ENCODE measurements at regions not wholly inside any gene's neighbourhood (a gene's known extent, or its start where the extent isn't known, plus 50 kb on each side); places are given as distances from the start of the nearest gene placed in this dataset.
A peak's percentile ranks its signal among the peaks of the same experiment; 100 is the strongest.
"Not testable (repeated sequence)": the region's sequence is repeated elsewhere in the genome, so short reads cannot be mapped to it uniquely, and the experiment has no call there.

GRCh38 chr5:68020461-68020969 lies 195.0 kb upstream of the PIK3R1 start:
- not testable (repeated sequence) for DNase-seq

GRCh38 chr5:68015381-68016302 lies 199.9 kb upstream of the PIK3R1 start:
- DNase-seq = no peak

GRCh38 chr5:68012831-68013230 lies 202.7 kb upstream of the PIK3R1 start:
- no peak for DNase-seq

- DNase-seq = no peak
These were observed 203.1 kb upstream of the PIK3R1 start for GRCh38 chr5:68012429-68012828.

GRCh38 chr5:68011801-68012200 lies 203.8 kb upstream of the PIK3R1 start:
- DNase-seq = no peak

GRCh38 chr5:68011259-68011760 lies 204.2 kb upstream of the PIK3R1 start:
- DNase-seq = no peak

GRCh38 chr5:68010740-68011139 lies 204.8 kb upstream of the PIK3R1 start:
- no peak for DNase-seq

- DNase-seq = no peak
These were observed 208.1 kb upstream of the PIK3R1 start for GRCh38 chr5:68007451-68007850.

- no peak for DNase-seq
These were observed 212.7 kb upstream of the PIK3R1 start for GRCh38 chr5:68002836-68003235.

- DNase-seq = no peak
These were observed 214.8 kb upstream of the PIK3R1 start for GRCh38 chr5:68000805-68001204.

- DNase-seq = no peak
These were observed 216.2 kb upstream of the PIK3R1 start for GRCh38 chr5:67999391-67999790.

GRCh38 chr5:67998709-67999261 lies 216.8 kb upstream of the PIK3R1 start:
- peak; percentile 16 for DNase-seq

GRCh38 chr5:67997892-67998457 lies 217.6 kb upstream of the PIK3R1 start:
- no peak for DNase-seq

- DNase-seq = no peak
These were observed 218.4 kb upstream of the PIK3R1 start for GRCh38 chr5:67997148-67997547.

- peak; percentile 13 for DNase-seq
These were observed 219.0 kb upstream of the PIK3R1 start for GRCh38 chr5:67996596-67996995.

- DNase-seq = no peak
These were observed 222.6 kb upstream of the PIK3R1 start for GRCh38 chr5:67992923-67993322.

GRCh38 chr5:67989456-67989855 lies 226.1 kb upstream of the PIK3R1 start:
- DNase-seq = no peak

- no peak for DNase-seq
These were observed 228.8 kb upstream of the PIK3R1 start for GRCh38 chr5:67986761-67987160.

GRCh38 chr5:67985686-67986387 lies 229.7 kb upstream of the PIK3R1 start:
- no peak for DNase-seq

- no peak for DNase-seq
These were observed 231.0 kb upstream of the PIK3R1 start for GRCh38 chr5:67984546-67984945.

- DNase-seq = no peak
These were observed 232.1 kb upstream of the PIK3R1 start for GRCh38 chr5:67983251-67984110.

- DNase-seq = not testable (repeated sequence)
These were observed 233.4 kb upstream of the PIK3R1 start for GRCh38 chr5:67982160-67982559.
